Fibroblast of lung (primary cell): ENCODE measurements at regions not wholly inside any gene's neighbourhood (a gene's known extent, or its start where the extent isn't known, plus 50 kb on each side); places are given as distances from the start of the nearest gene placed in this dataset.

Source experiments
- DNase-seq, 2 donors: peaks; one replicate each; pipeline versions ENCODE4 v3.0.0 to v3.0.0-alpha.2; 2010; ENCODE audit warnings: low read depth in 2 of 2
- H2AFZ ChIP-seq: 2 replicates; pipeline ENCODE4 v1.5.1; 2012; ENCODE audit warnings: low read length, control low read depth, inconsistent platforms
- H3K27ac ChIP-seq: 2 replicates; pipeline ENCODE4 v1.5.1; 2011; ENCODE audit warnings: low read length, control low read depth; ENCODE audit not compliant: insufficient read depth
- H3K27me3 ChIP-seq: 2 replicates; pipeline ENCODE4 v1.5.1; 2011; ENCODE audit warnings: mild to moderate bottlenecking, low read length; ENCODE audit not compliant: control insufficient read depth, insufficient read depth
- H3K36me3 ChIP-seq: 2 replicates; pipeline ENCODE4 v1.5.1; 2011; ENCODE audit warnings: low read length; ENCODE audit not compliant: control insufficient read depth, insufficient read depth
- H3K4me1 ChIP-seq: 2 replicates; pipeline ENCODE4 v1.5.1; 2011; ENCODE audit warnings: low read length; ENCODE audit not compliant: control insufficient read depth, insufficient read depth; ENCODE audit errors: extremely low read depth
- H3K4me2 ChIP-seq: 2 replicates; pipeline ENCODE4 v1.5.1; 2011; ENCODE audit warnings: low read length, control low read depth; ENCODE audit not compliant: insufficient read depth; ENCODE audit errors: extremely low read depth
- H3K4me3 ChIP-seq, 4 experiments: fragments of 200-600 bp in 1 of 4; sonication (generic) in 1 of 4; replicated peaks in 1 of 4; 2 replicates each; pipeline ENCODE4 v1.5.1; 2011 to 2016; ENCODE audit warnings: low read length in 4 of 4, low read depth in 3 of 4, mild to moderate bottlenecking in 3 of 4, control low read depth in 2 of 4, inconsistent platforms in 1 of 4, mixed read lengths in 1 of 4; ENCODE audit not compliant: insufficient read depth in 1 of 4; ENCODE audit errors: control extremely low read depth in 1 of 4
- H3K79me2 ChIP-seq: 2 replicates; pipeline ENCODE4 v1.5.1; 2012; ENCODE audit warnings: mild to moderate bottlenecking, low read length, inconsistent platforms; ENCODE audit not compliant: control insufficient read depth, insufficient read depth
- H3K9ac ChIP-seq: 2 replicates; pipeline ENCODE4 v1.5.1; 2011; ENCODE audit warnings: mild to moderate bottlenecking, low read length, control low read depth; ENCODE audit not compliant: insufficient read depth
- H3K9me3 ChIP-seq: 2 replicates; pipeline ENCODE4 v1.5.1; 2012; ENCODE audit warnings: low read depth, low read length; ENCODE audit not compliant: control insufficient read depth, insufficient read depth
- H4K20me1 ChIP-seq: 2 replicates; pipeline ENCODE4 v1.5.1; 2011; ENCODE audit warnings: low read length; ENCODE audit not compliant: control insufficient read depth, insufficient read depth; ENCODE audit errors: extremely low read depth
- CTCF ChIP-seq, 2 donors: IDR thresholded peaks in 1 of 2; conservative IDR thresholded peaks in 1 of 2; 1 replicate in 1 of 2; 2 replicates in 1 of 2; pipeline ENCODE4 v1.5.1; 2011 to 2012; ENCODE audit warnings: low read length in 2 of 2, control low read depth in 1 of 2, inconsistent platforms in 1 of 2, low read depth in 1 of 2, mild to moderate bottlenecking in 1 of 2
- EZH2 ChIP-seq: IDR thresholded peaks from 2 replicates; pipeline ENCODE4 v1.5.1; 2012; ENCODE audit warnings: low read length, control low read depth, mild to moderate bottlenecking; ENCODE audit errors: missing control alignments

GRCh38 chr13:53854321-53854720 is 825.7 kb downstream of the OLFM4 start:
- no peaks in the 10 kb centered on the region for H3K9me3 ChIP-seq
- no peak overlapping the region for H3K4me3 ChIP-seq
- TF ChIP-seq EZH2 (no peak), CTCF (conservative IDR thresholded peaks at IDR 0.05 in 1 of 2, IDR thresholded peaks at IDR 0.05 in 1 of 2; ENCODE audit: low read depth in 1 of 2, low read length in 2 of 2) (no peak)
- no peaks in the 10 kb centered on the region for H4K20me1 ChIP-seq
- H3K27me3 ChIP-seq = no peaks in the 10 kb centered on the region
- no peaks in the 10 kb centered on the region for H3K36me3 ChIP-seq
- H3K79me2 ChIP-seq = no peaks in the 10 kb centered on the region
- H2AFZ ChIP-seq = no peak overlapping the region
- H3K9ac ChIP-seq = no peak overlapping the region
- H3K27ac ChIP-seq = no peak overlapping the region
- H3K4me2 ChIP-seq = no peak overlapping the region
- no peaks in the 10 kb centered on the region for H3K4me1 ChIP-seq
- no peak for DNase-seq

GRCh38 chr13:53856573-53857195 is 828.1 kb downstream of the OLFM4 start:
- H3K9me3 ChIP-seq = no peaks in the 10 kb centered on the region
- no peaks in the 10 kb centered on the region for H3K4me1 ChIP-seq
- no peak overlapping the region for H3K4me2 ChIP-seq
- no peaks in the 10 kb centered on the region for H4K20me1 ChIP-seq
- no peaks in the 10 kb centered on the region for H3K36me3 ChIP-seq
- no peak for DNase-seq
- H2AFZ ChIP-seq = no peak overlapping the region
- H3K4me3 ChIP-seq = no peak overlapping the region
- H3K27me3 ChIP-seq = no peaks in the 10 kb centered on the region
- H3K9ac ChIP-seq = no peak overlapping the region
- no peak overlapping the region for H3K27ac ChIP-seq
- no peaks in the 10 kb centered on the region for H3K79me2 ChIP-seq
- no peak for TF ChIP-seq CTCF (conservative IDR thresholded peaks at IDR 0.05 in 1 of 2, IDR thresholded peaks at IDR 0.05 in 1 of 2; ENCODE audit: low read depth in 1 of 2, low read length in 2 of 2)
- TF ChIP-seq EZH2 = no peak

- no peak overlapping the region for H3K4me3 ChIP-seq
- H3K27me3 ChIP-seq = no peaks in the 10 kb centered on the region
- H3K36me3 ChIP-seq = no peaks in the 10 kb centered on the region
- TF ChIP-seq EZH2 (no peak), CTCF (conservative IDR thresholded peaks at IDR 0.05 in 1 of 2, IDR thresholded peaks at IDR 0.05 in 1 of 2; ENCODE audit: low read depth in 1 of 2, low read length in 2 of 2) (no peak)
- no peak overlapping the region for H3K4me2 ChIP-seq
- no peak overlapping the region for H3K9ac ChIP-seq
- no peak for DNase-seq
- H3K79me2 ChIP-seq = no peaks in the 10 kb centered on the region
- H3K9me3 ChIP-seq = no peaks in the 10 kb centered on the region
- no peak overlapping the region for H2AFZ ChIP-seq
- H3K4me1 ChIP-seq = no peaks in the 10 kb centered on the region
- H4K20me1 ChIP-seq = no peaks in the 10 kb centered on the region
- no peak overlapping the region for H3K27ac ChIP-seq
These were observed 834.9 kb downstream of the OLFM4 start for GRCh38 chr13:53863520-53863919.
